ENCODE measurements at regions not wholly inside any gene's neighbourhood (a gene's known extent, or its start where the extent isn't known, plus 50 kb on each side); places are given as distances from the start of the nearest gene placed in this dataset.

DNA sequence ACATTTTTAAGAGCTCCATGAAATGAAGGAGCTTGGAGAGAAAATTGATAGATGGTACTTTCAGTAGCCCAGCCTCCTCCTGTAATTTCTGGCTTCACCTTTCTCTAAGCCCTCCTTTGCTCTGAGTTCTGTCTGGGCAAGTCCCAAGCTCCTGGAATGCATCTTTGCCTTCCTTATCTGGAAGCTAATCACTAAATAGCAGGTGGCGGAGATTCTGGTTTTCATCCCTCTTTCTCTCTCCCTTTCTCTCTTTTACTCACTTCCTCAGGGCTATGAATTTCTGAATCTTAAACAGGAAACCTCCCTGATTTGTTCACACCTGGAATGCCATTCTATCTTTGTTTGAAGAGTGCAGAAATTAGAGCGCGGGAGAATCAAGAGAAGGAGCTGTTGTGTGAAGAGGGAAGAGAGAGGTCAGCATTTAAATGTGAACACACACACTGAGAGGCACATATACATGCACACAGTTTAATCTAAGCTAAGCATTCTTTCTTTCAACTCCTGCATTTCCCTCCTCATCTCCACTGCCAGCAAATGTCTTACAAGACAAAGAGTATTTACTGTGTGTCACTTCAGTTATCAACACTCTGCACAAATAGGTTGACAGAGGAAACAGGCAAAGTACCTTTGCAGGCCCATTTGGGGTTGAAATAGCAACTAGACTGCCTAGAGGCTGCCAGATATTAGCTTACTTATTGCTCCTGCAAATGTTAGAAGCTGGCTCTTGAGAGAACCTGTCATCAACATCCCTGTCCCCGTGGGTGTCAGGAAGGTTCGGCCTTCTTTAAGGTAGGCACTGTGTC is 199.4 kb upstream of the CAMK1G start:
- TF ChIP-seq, protein P1, sequence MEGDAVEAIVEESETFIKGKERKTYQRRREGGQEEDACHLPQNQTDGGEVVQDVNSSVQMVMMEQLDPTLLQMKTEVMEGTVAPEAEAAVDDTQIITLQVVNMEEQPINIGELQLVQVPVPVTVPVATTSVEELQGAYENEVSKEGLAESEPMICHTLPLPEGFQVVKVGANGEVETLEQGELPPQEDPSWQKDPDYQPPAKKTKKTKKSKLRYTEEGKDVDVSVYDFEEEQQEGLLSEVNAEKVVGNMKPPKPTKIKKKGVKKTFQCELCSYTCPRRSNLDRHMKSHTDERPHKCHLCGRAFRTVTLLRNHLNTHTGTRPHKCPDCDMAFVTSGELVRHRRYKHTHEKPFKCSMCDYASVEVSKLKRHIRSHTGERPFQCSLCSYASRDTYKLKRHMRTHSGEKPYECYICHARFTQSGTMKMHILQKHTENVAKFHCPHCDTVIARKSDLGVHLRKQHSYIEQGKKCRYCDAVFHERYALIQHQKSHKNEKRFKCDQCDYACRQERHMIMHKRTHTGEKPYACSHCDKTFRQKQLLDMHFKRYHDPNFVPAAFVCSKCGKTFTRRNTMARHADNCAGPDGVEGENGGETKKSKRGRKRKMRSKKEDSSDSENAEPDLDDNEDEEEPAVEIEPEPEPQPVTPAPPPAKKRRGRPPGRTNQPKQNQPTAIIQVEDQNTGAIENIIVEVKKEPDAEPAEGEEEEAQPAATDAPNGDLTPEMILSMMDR (IDR thresholded peaks at IDR 0.05; ENCODE audit: low read length): no peak
- TF ChIP-seq EZH2 (optimal IDR thresholded peaks at IDR 0.05; ENCODE audit: low read depth, low read length): no peak

All from MM.1S (cell line).